ENCODE measurements at regions not wholly inside any gene's neighbourhood (a gene's known extent, or its start where the extent isn't known, plus 50 kb on each side); places are given as distances from the start of the nearest gene placed in this dataset.

- DNase-seq (ENCODE audit: low spot score): peak; percentile 93
These were observed 142.4 kb downstream of the DDX1 start for GRCh38 chr2:15733867-15734673.

DNA sequence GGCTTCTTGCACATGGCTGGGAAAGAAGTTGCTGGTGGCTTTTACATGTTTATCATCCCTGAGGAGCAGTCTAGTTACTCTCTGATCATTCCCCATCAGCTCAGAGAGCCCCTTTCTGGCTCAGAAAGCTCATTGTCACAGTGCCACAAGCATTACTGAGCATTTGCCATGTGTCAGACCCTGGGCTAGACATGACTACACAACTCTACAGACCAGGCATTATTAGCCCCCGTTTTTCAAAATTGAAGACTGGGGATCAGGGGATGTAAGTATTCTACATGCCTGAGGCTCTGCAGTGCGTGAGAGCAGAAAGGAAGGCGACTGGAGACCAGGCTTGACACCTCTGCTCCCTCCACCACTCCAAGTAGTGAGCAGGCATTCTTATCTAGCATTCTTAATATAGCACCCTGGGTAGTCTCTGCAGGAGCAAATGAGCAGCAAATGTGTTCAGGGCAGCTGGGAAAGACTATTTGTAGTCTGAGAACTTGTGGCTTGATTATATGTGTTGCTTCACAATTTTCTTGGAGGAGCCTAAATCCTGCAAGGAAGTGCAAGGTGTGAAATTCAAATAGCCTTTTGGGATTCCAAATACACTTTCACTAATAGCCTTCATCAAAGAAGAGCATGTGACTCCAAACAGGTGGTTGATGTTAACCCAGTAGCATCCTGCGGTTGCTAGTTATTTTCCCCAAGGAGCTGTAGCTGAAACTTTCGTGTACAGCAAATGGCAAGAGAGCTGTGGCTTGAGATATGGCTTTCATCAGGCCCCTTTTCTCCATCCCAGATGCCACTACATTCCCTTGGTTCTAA, 143.2 kb downstream of the DDX1 start:
- DNase-seq (ENCODE audit: low spot score): peak; percentile 93

GRCh38 chr2:15735484-15736326, 144.0 kb downstream of the DDX1 start:
- DNase-seq (ENCODE audit: low spot score): peak; percentile 93

- DNase-seq (ENCODE audit: low spot score): peak; percentile 93
These were observed 144.9 kb downstream of the DDX1 start for GRCh38 chr2:15736396-15737180.

- DNase-seq (ENCODE audit: low spot score): peak; percentile 93
These were observed 145.9 kb downstream of the DDX1 start for GRCh38 chr2:15737314-15738224.

DNA sequence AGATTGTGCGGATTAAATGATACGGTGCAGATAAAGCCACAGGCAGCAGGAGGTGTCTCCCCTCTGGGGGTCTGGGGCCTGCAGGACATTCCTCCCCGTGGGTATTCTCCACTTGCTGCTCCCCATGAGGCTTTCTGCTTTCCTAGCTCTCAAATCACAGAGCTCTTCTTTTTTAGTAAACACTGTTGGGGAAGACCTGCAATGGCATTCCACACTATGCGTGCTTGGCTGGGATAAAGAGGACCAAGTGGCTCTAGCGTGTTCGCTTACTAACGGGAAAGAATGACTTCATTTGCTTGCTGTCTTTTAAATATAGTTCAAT, 146.5 kb downstream of the DDX1 start:
- DNase-seq (ENCODE audit: low spot score): peak; percentile 92

GRCh38 chr2:15738943-15739342, 147.3 kb downstream of the DDX1 start:
- peak; percentile 91 for DNase-seq (ENCODE audit: low spot score)

DNA sequence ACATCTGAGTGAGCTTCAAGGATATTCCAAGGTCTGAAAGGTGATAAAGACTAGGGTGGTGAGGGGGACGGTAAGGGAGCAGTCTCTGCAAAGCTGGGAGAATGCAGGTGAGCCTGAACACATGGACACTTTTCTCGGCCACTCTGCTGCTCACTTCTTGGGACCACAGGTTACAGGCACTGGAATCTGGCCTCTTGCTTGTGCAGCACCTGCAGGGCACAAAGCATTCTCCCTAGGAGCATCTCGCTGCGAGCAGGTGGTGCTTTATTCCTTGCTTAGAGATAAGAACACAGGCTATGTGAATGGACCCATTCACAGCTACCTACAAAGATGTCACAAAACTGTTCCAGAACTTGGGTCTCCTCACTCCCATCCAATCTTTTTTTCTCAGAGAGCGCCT, 153.2 kb downstream of the DDX1 start:
- DNase-seq (ENCODE audit: low spot score): peak; percentile 91

- DNase-seq (ENCODE audit: low spot score): peak; percentile 93
These were observed 153.7 kb downstream of the DDX1 start for GRCh38 chr2:15745350-15745749.

- DNase-seq (ENCODE audit: low spot score): no peak
These were observed 154.4 kb downstream of the DDX1 start for GRCh38 chr2:15745907-15746702.

DNA sequence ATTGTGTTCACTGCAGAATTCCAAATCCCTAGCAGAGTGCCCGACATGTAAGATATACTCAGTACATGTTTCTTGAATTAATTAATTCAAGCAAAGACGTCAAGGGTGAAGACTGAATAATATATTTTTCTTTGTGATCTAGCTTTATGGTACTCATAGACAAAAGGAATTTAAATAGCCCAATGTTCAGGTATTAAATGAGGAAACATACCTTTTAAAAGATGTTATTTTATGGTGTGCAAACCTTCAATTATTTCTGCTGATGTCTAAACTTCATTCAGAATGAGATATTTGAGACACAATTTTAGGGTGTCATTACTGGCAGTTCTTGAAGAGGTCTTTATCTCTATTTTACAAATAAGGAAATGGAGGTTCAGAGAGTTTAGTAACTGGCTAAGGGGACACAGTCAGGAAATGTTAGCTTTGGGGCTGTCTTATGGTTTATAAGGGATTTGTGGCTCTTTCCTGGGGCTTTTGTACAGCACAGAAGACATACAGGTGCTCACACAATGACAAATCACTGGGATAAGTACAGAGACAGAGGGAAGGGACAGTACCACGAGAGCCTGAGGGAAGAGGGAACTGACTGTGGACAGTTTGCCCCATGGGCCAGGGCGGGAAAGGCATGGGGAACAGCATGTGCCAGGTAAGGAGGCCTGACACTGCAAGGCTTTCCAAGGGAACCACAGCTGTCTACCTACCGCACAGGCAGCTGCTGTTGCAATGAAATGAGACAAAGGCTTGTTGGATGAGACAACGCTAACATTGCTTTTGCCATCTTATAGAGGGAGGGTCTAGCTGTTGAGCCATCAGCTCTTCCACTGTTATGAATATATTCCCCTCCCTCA, 155.3 kb downstream of the DDX1 start:
- peak; percentile 93 for DNase-seq (ENCODE audit: low spot score)

DNA sequence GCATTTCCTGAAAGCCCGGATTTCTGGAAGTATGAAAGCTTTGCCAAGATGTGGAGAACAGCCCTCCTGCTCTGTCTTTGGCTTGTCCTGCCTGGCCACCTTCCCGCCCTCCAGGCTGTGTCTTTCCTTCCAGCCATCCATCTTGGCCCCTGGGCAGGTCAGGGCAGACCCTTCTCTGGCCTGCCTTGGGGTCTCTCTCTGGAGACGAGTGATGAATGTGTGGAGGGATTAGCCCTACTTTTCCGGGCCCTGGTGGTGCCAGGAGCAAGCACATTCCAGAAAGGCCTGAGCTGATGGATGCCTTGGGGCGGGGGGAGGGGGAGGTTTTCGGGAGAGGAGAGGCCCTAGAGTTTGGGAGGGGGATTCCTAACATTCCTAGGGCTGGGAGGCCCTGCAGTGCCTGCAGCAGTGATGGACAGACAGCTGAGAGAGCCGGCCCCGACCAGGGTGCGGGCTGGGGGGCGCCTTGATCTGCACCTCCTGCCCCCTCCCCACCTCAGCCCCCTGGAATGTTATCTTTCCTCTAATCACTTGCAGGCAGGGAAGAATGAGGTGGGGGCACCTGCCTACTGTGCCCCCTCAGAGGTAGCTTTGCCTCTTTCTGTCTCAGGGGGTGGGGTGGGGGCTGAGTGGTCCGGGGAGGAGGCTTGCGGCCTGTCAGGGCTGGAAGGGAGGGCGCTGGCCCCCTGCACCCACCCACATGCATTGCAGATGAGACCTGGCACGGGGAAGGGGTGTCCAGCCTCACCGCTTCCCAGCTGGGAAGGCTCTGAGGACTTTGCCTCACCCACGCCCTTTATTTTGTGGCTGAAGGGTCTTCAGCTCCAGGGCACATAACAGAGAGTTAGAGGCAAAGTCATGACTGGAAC, 156.2 kb downstream of the DDX1 start:
- peak; percentile 95 for DNase-seq (ENCODE audit: low spot score)

DNA sequence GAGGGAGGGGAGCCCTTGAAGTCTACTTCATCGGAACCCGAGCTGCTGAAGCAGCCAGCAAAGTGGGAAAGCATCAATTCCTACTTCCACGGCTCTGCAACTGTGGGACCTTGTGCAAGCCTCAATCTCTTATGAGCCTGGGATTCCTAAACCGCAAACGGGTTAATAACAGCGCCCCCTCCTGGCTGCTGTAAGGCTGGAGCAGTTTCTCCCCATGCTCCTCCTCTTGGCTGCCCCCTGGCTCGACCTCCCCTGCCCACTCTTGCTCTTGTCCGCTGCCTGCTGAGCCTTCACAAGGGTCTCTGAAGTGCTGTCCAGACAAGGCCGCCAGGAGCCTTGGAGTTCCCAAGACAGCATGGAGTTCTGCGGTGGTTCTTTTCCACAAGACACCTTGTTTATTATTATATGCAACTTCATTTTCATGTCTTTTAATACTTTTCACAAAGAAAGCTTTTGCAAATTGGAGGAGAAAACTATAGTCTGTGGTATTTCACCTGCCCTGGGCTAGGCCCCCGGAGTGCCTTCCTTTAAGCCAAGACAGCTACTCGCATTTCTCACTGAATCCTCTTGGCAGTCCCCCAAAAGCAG, 157.2 kb downstream of the DDX1 start:
- no peak for DNase-seq (ENCODE audit: low spot score)

DNA sequence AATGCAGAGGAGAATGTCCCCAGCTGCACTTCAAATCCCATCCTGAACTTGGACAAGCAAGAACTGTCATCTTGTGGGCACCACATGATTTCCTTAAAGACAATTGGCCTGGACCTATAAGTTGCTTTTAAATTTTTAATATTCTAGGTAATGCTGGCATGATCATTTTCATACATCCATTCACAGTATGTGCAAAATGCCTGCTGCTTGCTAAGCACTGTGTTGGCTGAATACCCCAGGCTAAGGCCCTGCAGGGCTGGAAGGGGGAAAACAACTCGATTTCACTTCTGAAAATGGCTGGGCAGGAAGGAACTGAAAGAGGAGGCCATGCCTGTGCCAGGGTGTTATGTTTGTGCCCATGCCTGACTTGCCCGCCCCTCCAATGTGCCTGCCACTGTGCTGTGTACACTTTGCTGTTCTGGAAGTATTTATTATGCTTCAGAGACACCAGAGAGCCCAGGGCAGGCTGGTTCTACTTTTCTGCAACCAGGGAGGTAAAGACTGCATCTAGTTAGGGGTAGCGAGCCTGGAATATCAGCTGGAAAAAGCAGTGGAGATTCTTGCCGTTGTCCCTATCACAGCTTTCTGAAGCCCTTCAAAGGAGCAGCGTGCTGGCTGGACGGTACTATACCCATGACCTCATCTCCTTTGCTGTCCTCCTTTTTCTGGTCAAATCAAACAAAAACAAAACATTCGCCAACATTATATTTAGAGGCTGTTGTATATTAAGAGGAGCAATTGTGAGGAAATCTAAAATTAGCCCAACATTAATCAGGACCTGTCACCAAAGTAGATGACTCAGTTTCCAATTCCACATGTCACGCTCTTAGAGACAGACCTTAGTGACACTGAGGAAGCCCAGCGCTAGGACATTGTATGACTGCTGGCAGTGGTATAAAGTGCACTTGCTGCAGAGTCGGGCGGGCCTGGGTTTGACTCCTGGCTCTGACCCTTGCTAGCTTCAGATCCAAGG, 158.1 kb downstream of the DDX1 start:
- peak; percentile 95 for DNase-seq (ENCODE audit: low spot score)

DNA sequence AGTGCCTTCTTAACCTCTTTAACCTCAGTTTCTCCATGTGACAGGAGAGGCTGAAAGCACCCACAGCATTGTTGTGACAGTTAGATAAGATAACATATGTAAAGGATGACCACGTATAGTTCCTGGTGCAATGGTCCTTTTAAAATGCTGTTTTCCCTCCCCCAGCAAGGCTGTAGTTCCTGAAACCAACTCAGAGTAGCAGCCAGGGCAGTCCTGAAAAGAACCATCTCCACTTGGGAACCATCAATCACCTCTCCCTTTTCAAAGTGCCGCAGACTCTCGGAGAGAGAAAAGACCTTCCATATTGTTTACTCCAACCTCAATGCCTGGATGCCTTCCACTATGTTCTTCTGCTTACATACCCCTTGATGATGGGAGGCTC, 158.8 kb downstream of the DDX1 start:
- peak; percentile 95 for DNase-seq (ENCODE audit: low spot score)

- peak; percentile 95 for DNase-seq (ENCODE audit: low spot score)
These were observed 159.2 kb downstream of the DDX1 start for GRCh38 chr2:15750822-15751329.
